ENCODE measurements at regions not wholly inside any gene's neighbourhood (a gene's known extent, or its start where the extent isn't known, plus 50 kb on each side); places are given as distances from the start of the nearest gene placed in this dataset.

DNA sequence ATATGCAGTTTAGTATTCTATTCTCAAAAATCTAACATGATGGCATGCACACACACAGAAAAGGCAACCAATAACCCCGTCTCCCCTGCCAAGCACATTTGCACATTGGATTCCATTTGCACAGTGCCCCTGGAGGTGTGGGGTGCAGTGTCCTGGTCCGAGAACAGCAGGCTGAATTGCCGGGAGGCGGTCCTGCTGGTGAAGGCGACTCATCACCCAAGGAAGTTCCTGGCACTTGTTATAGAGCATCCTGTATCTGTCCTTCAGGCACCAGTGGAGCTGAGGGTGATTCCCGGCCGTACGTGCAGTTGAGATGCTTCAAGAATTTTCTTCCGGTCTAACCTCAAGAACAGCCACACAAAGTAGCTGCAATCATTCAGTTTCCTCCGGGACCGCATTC, 73.0 kb upstream of the RAB12 start:
- Histone ChIP-seq H3K79me2 (no peaks in the 10 kb centered on the region), H3K27me3 (no peaks in the 10 kb centered on the region), H3K4me1 (ENCODE audit: insufficient read depth) (no peaks in the 10 kb centered on the region), H3K4me3 (no peak overlapping the region), H3K4me2 (no peak overlapping the region), H3K36me3 (replicated peaks; ENCODE audit: insufficient read depth, low read depth) (no peaks in the 10 kb centered on the region), H2AFZ (no peak overlapping the region), H4K20me1 (ENCODE audit: insufficient read depth, poor library complexity, severe bottlenecking) (no peaks in the 10 kb centered on the region), H3K9me2 (replicated peaks; ENCODE audit: insufficient read depth) (no peaks in the 10 kb centered on the region), H3K27ac (no peak overlapping the region), H3K9me3 (ENCODE audit: low read depth) (peaks cover 8% of the 10 kb centered on the region)
- TF ChIP-seq EZH2 (IDR thresholded peaks at IDR 0.05; ENCODE audit: borderline replicate concordance) (no peak), EZH2phosphoT487 (IDR thresholded peaks at IDR 0.05; ENCODE audit: low read depth, severe bottlenecking, unreplicated experiment) (no peak)
- TF ChIP-seq, protein P1, sequence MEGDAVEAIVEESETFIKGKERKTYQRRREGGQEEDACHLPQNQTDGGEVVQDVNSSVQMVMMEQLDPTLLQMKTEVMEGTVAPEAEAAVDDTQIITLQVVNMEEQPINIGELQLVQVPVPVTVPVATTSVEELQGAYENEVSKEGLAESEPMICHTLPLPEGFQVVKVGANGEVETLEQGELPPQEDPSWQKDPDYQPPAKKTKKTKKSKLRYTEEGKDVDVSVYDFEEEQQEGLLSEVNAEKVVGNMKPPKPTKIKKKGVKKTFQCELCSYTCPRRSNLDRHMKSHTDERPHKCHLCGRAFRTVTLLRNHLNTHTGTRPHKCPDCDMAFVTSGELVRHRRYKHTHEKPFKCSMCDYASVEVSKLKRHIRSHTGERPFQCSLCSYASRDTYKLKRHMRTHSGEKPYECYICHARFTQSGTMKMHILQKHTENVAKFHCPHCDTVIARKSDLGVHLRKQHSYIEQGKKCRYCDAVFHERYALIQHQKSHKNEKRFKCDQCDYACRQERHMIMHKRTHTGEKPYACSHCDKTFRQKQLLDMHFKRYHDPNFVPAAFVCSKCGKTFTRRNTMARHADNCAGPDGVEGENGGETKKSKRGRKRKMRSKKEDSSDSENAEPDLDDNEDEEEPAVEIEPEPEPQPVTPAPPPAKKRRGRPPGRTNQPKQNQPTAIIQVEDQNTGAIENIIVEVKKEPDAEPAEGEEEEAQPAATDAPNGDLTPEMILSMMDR (IDR thresholded peaks at IDR 0.05; ENCODE audit: poor library complexity) = no peak
- WGBS (ENCODE audit: low lambda C conversion rate, missing lambda C conversion rate) = 80% methylated on average over 11 of the region's 11 CpGs
- DNase-seq (ENCODE audit: low spot score) = no peak

DNA sequence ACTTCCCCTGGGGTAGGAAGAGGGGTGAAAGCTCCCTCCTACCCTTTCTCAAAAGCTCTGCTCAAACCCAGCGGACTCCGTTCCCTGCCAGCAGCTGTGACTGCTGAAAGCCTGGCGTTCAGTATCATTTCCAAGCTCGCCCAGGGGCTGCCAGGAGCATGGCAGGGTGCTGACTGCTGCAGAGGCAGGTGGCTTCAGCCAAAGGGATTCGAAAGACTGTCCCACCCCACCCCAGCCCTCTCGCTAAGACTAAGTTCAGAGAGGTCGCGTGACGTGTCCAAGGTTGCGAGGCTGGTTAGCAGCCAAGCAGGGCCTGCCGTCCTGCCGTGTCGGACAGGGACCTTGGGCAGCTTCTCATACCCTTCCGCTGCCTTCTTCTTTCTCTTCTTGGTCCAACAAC, 72.3 kb upstream of the RAB12 start:
- Histone ChIP-seq H3K4me2 (no peak overlapping the region), H3K9me2 (replicated peaks; ENCODE audit: insufficient read depth) (no peaks in the 10 kb centered on the region), H3K27ac (no peak overlapping the region), H3K9me3 (ENCODE audit: low read depth) (peaks cover 8% of the 10 kb centered on the region), H2AFZ (no peak overlapping the region), H4K20me1 (ENCODE audit: insufficient read depth, poor library complexity, severe bottlenecking) (no peaks in the 10 kb centered on the region), H3K36me3 (replicated peaks; ENCODE audit: insufficient read depth, low read depth) (no peaks in the 10 kb centered on the region), H3K4me3 (no peak overlapping the region), H3K79me2 (no peaks in the 10 kb centered on the region), H3K4me1 (ENCODE audit: insufficient read depth) (no peaks in the 10 kb centered on the region), H3K27me3 (no peaks in the 10 kb centered on the region)
- no peak for TF ChIP-seq EZH2phosphoT487 (IDR thresholded peaks at IDR 0.05; ENCODE audit: low read depth, severe bottlenecking, unreplicated experiment)
- 90% methylated on average over 8 of the region's 14 CpGs for WGBS (ENCODE audit: low lambda C conversion rate, missing lambda C conversion rate)
- DNase-seq (ENCODE audit: low spot score) = no peak

DNA sequence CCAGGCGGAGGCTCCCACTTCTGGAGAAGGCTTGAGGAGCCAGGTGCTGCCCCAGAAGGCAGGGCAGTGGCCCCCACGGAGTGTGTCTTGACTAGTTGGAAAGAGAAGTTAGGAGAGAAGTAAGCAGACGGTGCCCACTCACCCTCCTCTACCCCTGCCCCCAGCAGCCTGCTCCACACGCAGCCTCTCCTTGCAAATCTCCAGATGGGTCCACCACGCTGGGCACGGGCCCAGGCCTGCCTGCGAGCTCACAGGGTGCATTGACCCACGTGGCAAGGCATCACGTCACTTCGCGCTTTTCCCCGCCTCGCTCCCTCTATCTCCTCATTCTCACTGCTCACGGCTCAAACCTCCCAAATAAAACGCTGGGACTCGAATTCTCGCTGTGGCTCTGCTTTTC, 71.8 kb upstream of the RAB12 start:
- H3K4me1 ChIP-seq (ENCODE audit: insufficient read depth) = no peaks in the 10 kb centered on the region
- H3K9me2 ChIP-seq (replicated peaks; ENCODE audit: insufficient read depth) = no peaks in the 10 kb centered on the region
- H2AFZ ChIP-seq = no peak overlapping the region
- no peak overlapping the region for H3K4me2 ChIP-seq
- TF ChIP-seq EZH2 (IDR thresholded peaks at IDR 0.05; ENCODE audit: borderline replicate concordance) = no peak
- no peak for TF ChIP-seq EZH2phosphoT487 (IDR thresholded peaks at IDR 0.05; ENCODE audit: low read depth, severe bottlenecking, unreplicated experiment)
- TF ChIP-seq, protein P1 (IDR thresholded peaks at IDR 0.05; ENCODE audit: poor library complexity) = no peak
- H4K20me1 ChIP-seq (ENCODE audit: insufficient read depth, poor library complexity, severe bottlenecking) = no peaks in the 10 kb centered on the region
- DNase-seq (ENCODE audit: low spot score) = no peak
- no peaks in the 10 kb centered on the region for H3K36me3 ChIP-seq (replicated peaks; ENCODE audit: insufficient read depth, low read depth)
- no peaks in the 10 kb centered on the region for H3K27me3 ChIP-seq
- peaks cover 6% of the 10 kb centered on the region for H3K9me3 ChIP-seq (ENCODE audit: low read depth)
- no peak overlapping the region for H3K27ac ChIP-seq
- H3K79me2 ChIP-seq = no peaks in the 10 kb centered on the region
- WGBS (ENCODE audit: low lambda C conversion rate, missing lambda C conversion rate) = 88% methylated on average over 17 of the region's 17 CpGs
- no peak overlapping the region for H3K4me3 ChIP-seq

DNA sequence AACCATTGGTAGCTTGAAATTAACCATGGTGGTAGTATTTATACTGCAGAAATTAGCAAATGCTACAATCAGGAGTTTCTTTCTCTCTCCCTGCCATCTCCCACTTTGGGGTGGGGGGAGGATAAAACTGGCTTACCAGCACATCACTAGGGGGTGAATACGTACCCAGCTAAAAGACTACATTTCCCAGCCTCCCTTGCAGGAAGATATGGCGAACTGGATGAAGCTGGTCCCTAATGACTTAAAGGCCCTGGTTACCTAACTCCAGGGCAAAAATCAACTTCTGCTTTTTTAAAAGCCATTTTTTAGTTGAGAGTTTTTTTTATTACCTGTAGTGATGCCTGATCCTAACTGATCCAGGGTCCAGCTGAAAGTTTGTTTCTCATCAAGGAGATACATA, 70.3 kb upstream of the RAB12 start:
- no peaks in the 10 kb centered on the region for H3K9me3 ChIP-seq (ENCODE audit: low read depth)
- no peaks in the 10 kb centered on the region for H3K9me2 ChIP-seq (replicated peaks; ENCODE audit: insufficient read depth)
- no peak for TF ChIP-seq EZH2phosphoT487 (IDR thresholded peaks at IDR 0.05; ENCODE audit: low read depth, severe bottlenecking, unreplicated experiment)
- TF ChIP-seq, protein P1 (IDR thresholded peaks at IDR 0.05; ENCODE audit: poor library complexity) = no peak
- no peak for TF ChIP-seq EZH2 (IDR thresholded peaks at IDR 0.05; ENCODE audit: borderline replicate concordance)
- H3K27me3 ChIP-seq = no peaks in the 10 kb centered on the region
- no peak overlapping the region for H3K4me2 ChIP-seq
- H4K20me1 ChIP-seq (ENCODE audit: insufficient read depth, poor library complexity, severe bottlenecking) = no peaks in the 10 kb centered on the region
- H3K27ac ChIP-seq = no peak overlapping the region
- no peak overlapping the region for H3K4me3 ChIP-seq
- H2AFZ ChIP-seq = no peak overlapping the region
- no peaks in the 10 kb centered on the region for H3K36me3 ChIP-seq (replicated peaks; ENCODE audit: insufficient read depth, low read depth)
- H3K4me1 ChIP-seq (ENCODE audit: insufficient read depth) = no peaks in the 10 kb centered on the region
- H3K79me2 ChIP-seq = no peaks in the 10 kb centered on the region
- 90% methylated on average over 2 of the region's 2 CpGs for WGBS (ENCODE audit: low lambda C conversion rate, missing lambda C conversion rate)
- no peak for DNase-seq (ENCODE audit: low spot score)
